Stomach (tissue), 8 donors: ENCODE measurements at regions not wholly inside any gene's neighbourhood (a gene's known extent, or its start where the extent isn't known, plus 50 kb on each side); places are given as distances from the start of the nearest gene placed in this dataset.

Experiments used
- DNase-seq, 2 donors: peaks; one replicate each; pipeline versions ENCODE4 v3.0.0 to v3.0.0-alpha.2; 2013 to 2019
- H3K27ac ChIP-seq, 5 donors: fragments of 200-600 bp in 4 of 5; sonication (generic) in 4 of 5; one replicate each; pipeline ENCODE4 v1.5.1; 2013 to 2019; ENCODE audit warnings: mild to moderate bottlenecking in 1 of 5, moderate library complexity in 1 of 5
- H3K27me3 ChIP-seq, 3 donors: fragments of 200-600 bp; sonication (generic); one replicate each; pipeline ENCODE4 v1.5.1; 2017 to 2019; ENCODE audit warnings: mixed run types in 1 of 3
- H3K36me3 ChIP-seq, 4 donors: fragments of 200-600 bp; sonication (generic); 1 replicate in 3 of 4; 2 replicates in 1 of 4; pipeline ENCODE4 v1.5.1; 2016 to 2019
- H3K4me1 ChIP-seq, 4 donors: fragments of 200-600 bp; sonication (generic); one replicate each; pipeline ENCODE4 v1.5.1; 2016 to 2019
- H3K4me3 ChIP-seq, 4 donors: fragments of 200-600 bp; sonication (generic) in 3 of 4; one replicate each; pipeline ENCODE4 v1.5.1; 2016 to 2019; ENCODE audit warnings: mild to moderate bottlenecking in 1 of 4
- H3K9me3 ChIP-seq, 4 donors: fragments of 200-600 bp; sonication (generic); one replicate each; pipeline ENCODE4 v1.5.1; 2016 to 2019
- CTCF ChIP-seq, 7 experiments: fragments of 450-650 bp in 4 of 7; fragments of 200-600 bp in 3 of 7; sonication (generic) in 3 of 7; IDR thresholded peaks; one replicate each; pipeline ENCODE4 v1.5.1; 2016 to 2019; ENCODE audit warnings: antibody characterized with exemption in 7 of 7, control low read depth in 2 of 7, mild to moderate bottlenecking in 1 of 7
- EP300 ChIP-seq: sonication (generic); formaldehyde crosslinking; IDR thresholded peaks from one replicate; pipeline ENCODE4 v1.6.1; 2017; ENCODE audit warnings: antibody characterized with exemption
- POLR2A ChIP-seq, 4 donors: fragments of 450-650 bp; IDR thresholded peaks; one replicate each; pipeline ENCODE4 v1.6.1; 2016; ENCODE audit warnings: antibody characterized with exemption in 4 of 4, control low read depth in 2 of 4, mild to moderate bottlenecking in 1 of 4, moderate library complexity in 1 of 4
- POLR2AphosphoS5 ChIP-seq, 3 donors: sonication (generic); formaldehyde crosslinking; IDR thresholded peaks; one replicate each; pipeline ENCODE4 v1.6.1; 2016; ENCODE audit warnings: antibody characterized with exemption in 3 of 3
- WGBS, 5 donors: extraction: QIAGEN DNeasy Blood & Tissue Kit in 3 of 5; methylation state at CpG; one replicate each; pipeline versions ENCODE4 v1.1.5 to v1.1.7; 2013 to 2018; 5-methylcytosine and 5-hydroxymethylcytosine counted together
- intact Hi-C: fragments of 100-400 bp; cut with DNase I; formaldehyde crosslinking; loops from one replicate; pipeline ENCODE4 v1.15.1; 2023; ENCODE audit warnings: low total_unique reads
- donor health status: healthy with polysubstance abuse.
- donor health status: Bipolar disorder and iron deficiency.
- donor health status: healthy.

GRCh38 chr16:47884116-47884725 lies 271.6 kb downstream of the ABCC12 start:
- Histone ChIP-seq H3K9me3 (no peaks in the 10 kb centered on the region), H3K27me3 (peaks cover 0 to 21% (median 0%) of the 10 kb centered on the region in 3 donors), H3K4me1 (no peaks in the 10 kb centered on the region), H3K36me3 (no peaks in the 10 kb centered on the region), H3K27ac (no peak overlapping the region), H3K4me3 (no peak overlapping the region)
- no peak for TF ChIP-seq EP300
- no peak for DNase-seq
- WGBS, 5 donors: 15 to 31% (median 18%) methylated on average over 2 of the region's 2 CpGs
- intact Hi-C loops: no loop called here

- WGBS, 5 donors: 70 to 83% (median 73%) methylated on average over 4 of the region's 4 CpGs
- intact Hi-C loops: no loop called here
Measured at GRCh38 chr16:47881574-47881973, 274.2 kb downstream of the ABCC12 start.

GRCh38 chr16:47880653-47881052 lies 275.1 kb downstream of the ABCC12 start:
- Histone ChIP-seq H3K4me1 (no peaks in the 10 kb centered on the region), H3K4me3 (no peak overlapping the region), H3K27ac (no peak overlapping the region), H3K36me3 (no peaks in the 10 kb centered on the region), H3K27me3 (no peaks in the 10 kb centered on the region), H3K9me3 (no peaks in the 10 kb centered on the region)
- TF ChIP-seq EP300: no peak
- TF ChIP-seq POLR2AphosphoS5 (IDR thresholded peaks at IDR 0.05): no peak
- TF ChIP-seq POLR2A (IDR thresholded peaks at IDR 0.05): no peak
- TF ChIP-seq CTCF (IDR thresholded peaks at IDR 0.05): no peak
- no peak for DNase-seq
- intact Hi-C loops: no loop called here
- WGBS, 5 donors: 91 to 95% (median 93%) methylated on average over 5 of the region's 5 CpGs

More at GRCh38 chr16:47881574-47881973, 274.2 kb downstream of the ABCC12 start:
- no peak for DNase-seq
- Histone ChIP-seq H3K4me3 (no peak overlapping the region), H3K36me3 (no peaks in the 10 kb centered on the region), H3K4me1 (no peaks in the 10 kb centered on the region), H3K9me3 (no peaks in the 10 kb centered on the region), H3K27ac (no peak overlapping the region), H3K27me3 (peaks cover 0 to 5% (median 0%) of the 10 kb centered on the region in 3 donors)
- TF ChIP-seq POLR2A (IDR thresholded peaks at IDR 0.05): no peak
- TF ChIP-seq POLR2AphosphoS5 (IDR thresholded peaks at IDR 0.05): no peak

GRCh38 chr16:47877166-47877565 lies 278.6 kb downstream of the ABCC12 start:
- WGBS, 5 donors: 68 to 77% (median 76%) methylated on average over 3 of the region's 3 CpGs
- no peaks in the 10 kb centered on the region for H3K9me3 ChIP-seq
- intact Hi-C loops: no loop called here

GRCh38 chr16:47876511-47876910 lies 279.3 kb downstream of the ABCC12 start:
- H3K4me3 ChIP-seq: no peak overlapping the region
- no peaks in the 10 kb centered on the region for H3K27me3 ChIP-seq
- no peak for DNase-seq
- no peaks in the 10 kb centered on the region for H3K9me3 ChIP-seq
- WGBS, 5 donors: 81 to 92% (median 88%) methylated on average over 7 of the region's 7 CpGs
- H3K4me1 ChIP-seq: no peaks in the 10 kb centered on the region
- H3K27ac ChIP-seq: no peak overlapping the region
- H3K36me3 ChIP-seq: no peaks in the 10 kb centered on the region
- TF ChIP-seq CTCF (IDR thresholded peaks at IDR 0.05): no peak
- TF ChIP-seq POLR2AphosphoS5 (IDR thresholded peaks at IDR 0.05): no peak
- no peak for TF ChIP-seq EP300
- TF ChIP-seq POLR2A (IDR thresholded peaks at IDR 0.05): no peak
- intact Hi-C loops: no loop called here

More at GRCh38 chr16:47877166-47877565, 278.6 kb downstream of the ABCC12 start:
- Histone ChIP-seq H3K4me3 (no peak overlapping the region), H3K27ac (no peak overlapping the region), H3K36me3 (no peaks in the 10 kb centered on the region), H3K27me3 (no peaks in the 10 kb centered on the region), H3K4me1 (no peaks in the 10 kb centered on the region)
- DNase-seq: no peak
- TF ChIP-seq POLR2AphosphoS5 (IDR thresholded peaks at IDR 0.05) (no peak), EP300 (no peak), CTCF (IDR thresholded peaks at IDR 0.05) (no peak), POLR2A (IDR thresholded peaks at IDR 0.05) (no peak)
